OCI-LY1 (cell line): ENCODE measurements at regions not wholly inside any gene's neighbourhood (a gene's known extent, or its start where the extent isn't known, plus 50 kb on each side); places are given as distances from the start of the nearest gene placed in this dataset.

Experiments used
- EZH2 ChIP-seq: fragments of 200-600 bp; sonication (generic), shearing (Covaris generic); IDR thresholded peaks from 2 replicates; pipeline ENCODE4 v1.8.0; 2017; ENCODE audit warnings: borderline replicate concordance, mixed run types, mild to moderate bottlenecking, antibody characterized with exemption, low read length, moderate library complexity, mixed read lengths
- TF ChIP-seq, protein P1 (sequence below): fragments of 200-600 bp; sonication (generic), shearing (Covaris generic); IDR thresholded peaks from 2 replicates; pipeline ENCODE4 v1.5.1; 2017; ENCODE audit warnings: mild to moderate bottlenecking, antibody characterized with exemption, low read length, moderate library complexity, mixed read lengths

DNA sequence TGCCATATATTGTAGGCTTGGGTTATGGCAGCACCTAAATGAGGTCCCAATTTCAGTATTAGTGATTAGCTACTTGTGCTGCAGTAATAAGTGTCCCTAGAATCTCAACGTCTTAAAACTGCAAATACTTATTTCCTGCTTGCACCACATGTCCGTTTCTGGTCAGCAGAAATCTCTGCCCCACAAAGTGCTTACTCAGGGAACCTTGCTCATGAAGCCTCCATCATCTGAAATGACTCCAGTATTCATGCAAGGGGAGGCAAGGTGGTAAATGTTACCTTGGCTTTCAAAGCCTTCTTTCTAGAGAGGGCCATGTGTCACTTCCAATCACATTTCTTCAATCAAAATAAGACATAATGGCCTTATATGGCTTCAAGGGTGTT is 274.2 kb upstream of the KAZN start:
- TF ChIP-seq, protein P1, sequence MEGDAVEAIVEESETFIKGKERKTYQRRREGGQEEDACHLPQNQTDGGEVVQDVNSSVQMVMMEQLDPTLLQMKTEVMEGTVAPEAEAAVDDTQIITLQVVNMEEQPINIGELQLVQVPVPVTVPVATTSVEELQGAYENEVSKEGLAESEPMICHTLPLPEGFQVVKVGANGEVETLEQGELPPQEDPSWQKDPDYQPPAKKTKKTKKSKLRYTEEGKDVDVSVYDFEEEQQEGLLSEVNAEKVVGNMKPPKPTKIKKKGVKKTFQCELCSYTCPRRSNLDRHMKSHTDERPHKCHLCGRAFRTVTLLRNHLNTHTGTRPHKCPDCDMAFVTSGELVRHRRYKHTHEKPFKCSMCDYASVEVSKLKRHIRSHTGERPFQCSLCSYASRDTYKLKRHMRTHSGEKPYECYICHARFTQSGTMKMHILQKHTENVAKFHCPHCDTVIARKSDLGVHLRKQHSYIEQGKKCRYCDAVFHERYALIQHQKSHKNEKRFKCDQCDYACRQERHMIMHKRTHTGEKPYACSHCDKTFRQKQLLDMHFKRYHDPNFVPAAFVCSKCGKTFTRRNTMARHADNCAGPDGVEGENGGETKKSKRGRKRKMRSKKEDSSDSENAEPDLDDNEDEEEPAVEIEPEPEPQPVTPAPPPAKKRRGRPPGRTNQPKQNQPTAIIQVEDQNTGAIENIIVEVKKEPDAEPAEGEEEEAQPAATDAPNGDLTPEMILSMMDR = no peak
- no peak for TF ChIP-seq EZH2
